HEK293T (cell line): ENCODE measurements at regions not wholly inside any gene's neighbourhood (a gene's known extent, or its start where the extent isn't known, plus 50 kb on each side); places are given as distances from the start of the nearest gene placed in this dataset.

Experiments
- BHLHE40 ChIP-seq: fragments of 450-650 bp; IDR thresholded peaks from 2 replicates; pipeline ENCODE4 v1.6.1; 2016; ENCODE audit warnings: mild to moderate bottlenecking, moderate library complexity, borderline replicate concordance
- FOXK2 ChIP-seq: fragments of 450-650 bp; IDR thresholded peaks from 2 replicates; pipeline ENCODE4 v1.6.1; 2016; ENCODE audit warnings: mild to moderate bottlenecking
- NFRKB ChIP-seq: fragments of 450-650 bp; IDR thresholded peaks from 2 replicates; pipeline ENCODE4 v1.6.1; 2016; ENCODE audit warnings: mild to moderate bottlenecking, moderate library complexity
- TF ChIP-seq, protein P1 (sequence below): fragments of 450-650 bp; IDR thresholded peaks from 2 replicates; pipeline ENCODE4 v1.6.1; 2016

DNA sequence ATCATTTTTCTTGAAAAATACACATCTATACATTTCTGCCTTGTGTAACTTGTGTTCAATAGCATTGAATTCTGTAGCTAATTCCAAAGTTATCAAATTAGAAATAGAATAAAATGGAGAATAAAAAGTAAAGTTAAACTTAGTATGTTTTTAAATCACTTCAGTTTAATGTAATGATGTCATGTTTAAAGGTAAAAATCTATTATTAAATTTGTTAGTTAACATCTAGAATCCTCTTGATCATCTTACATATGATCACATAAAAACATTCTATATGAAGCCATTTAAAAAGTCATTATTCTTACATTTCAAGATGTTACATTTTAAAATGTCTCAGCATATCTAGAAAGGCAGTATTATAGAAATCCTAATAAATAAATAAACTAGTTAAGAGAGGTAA is 1163.2 kb downstream of the PLA2G4A start:
- TF ChIP-seq NFRKB (no peak), BHLHE40 (no peak), FOXK2 (no peak)
- TF ChIP-seq, protein P1, sequence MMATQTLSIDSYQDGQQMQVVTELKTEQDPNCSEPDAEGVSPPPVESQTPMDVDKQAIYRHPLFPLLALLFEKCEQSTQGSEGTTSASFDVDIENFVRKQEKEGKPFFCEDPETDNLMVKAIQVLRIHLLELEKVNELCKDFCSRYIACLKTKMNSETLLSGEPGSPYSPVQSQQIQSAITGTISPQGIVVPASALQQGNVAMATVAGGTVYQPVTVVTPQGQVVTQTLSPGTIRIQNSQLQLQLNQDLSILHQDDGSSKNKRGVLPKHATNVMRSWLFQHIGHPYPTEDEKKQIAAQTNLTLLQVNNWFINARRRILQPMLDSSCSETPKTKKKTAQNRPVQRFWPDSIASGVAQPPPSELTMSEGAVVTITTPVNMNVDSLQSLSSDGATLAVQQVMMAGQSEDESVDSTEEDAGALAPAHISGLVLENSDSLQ: no peak
